Jurkat, Clone E6-1 (cell line): ENCODE measurements at regions not wholly inside any gene's neighbourhood (a gene's known extent, or its start where the extent isn't known, plus 50 kb on each side); places are given as distances from the start of the nearest gene placed in this dataset.

ENCODE experiments used
- DNase-seq: peaks from one replicate; pipeline ENCODE4 v3.0.0-alpha.2; 2011; ENCODE audit warnings: low read depth, low spot score
- H3K4me3 ChIP-seq: 2 replicates; pipeline ENCODE4 v1.5.1; 2011; ENCODE audit warnings: mild to moderate bottlenecking, low read length, control low read depth, moderate library complexity

GRCh38 chr15:38709196-38709595 is 144.6 kb upstream of the RASGRP1 start:
- no peak for DNase-seq

GRCh38 chr15:38714309-38715072 is 149.9 kb upstream of the RASGRP1 start:
- no peak overlapping the region for H3K4me3 ChIP-seq
- no peak for DNase-seq

More at GRCh38 chr15:38709196-38709595, 144.6 kb upstream of the RASGRP1 start:
- no peak overlapping the region for H3K4me3 ChIP-seq

- H3K4me3 ChIP-seq = no peak overlapping the region
- no peak for DNase-seq
Observed at GRCh38 chr15:38720893-38721567, 156.4 kb upstream of the RASGRP1 start.

GRCh38 chr15:38721568-38721945 is 156.9 kb upstream of the RASGRP1 start:
- no peak for DNase-seq
- no peak overlapping the region for H3K4me3 ChIP-seq

GRCh38 chr15:38722236-38722635 is 157.6 kb upstream of the RASGRP1 start:
- no peak for DNase-seq
- H3K4me3 ChIP-seq = no peak overlapping the region

GRCh38 chr15:38724827-38725226 is 160.2 kb upstream of the RASGRP1 start:
- no peak for DNase-seq
- no peak overlapping the region for H3K4me3 ChIP-seq

GRCh38 chr15:38726187-38726586 is 161.6 kb upstream of the RASGRP1 start:
- DNase-seq = no peak
- H3K4me3 ChIP-seq = no peak overlapping the region

- no peak overlapping the region for H3K4me3 ChIP-seq
- no peak for DNase-seq
Observed at GRCh38 chr15:38733331-38733730, 168.7 kb upstream of the RASGRP1 start.

- no peak overlapping the region for H3K4me3 ChIP-seq
- DNase-seq = no peak
Observed at GRCh38 chr15:38740206-38740605, 175.6 kb upstream of the RASGRP1 start.

GRCh38 chr15:38743147-38743546 is 178.5 kb upstream of the RASGRP1 start:
- no peak for DNase-seq
- no peak overlapping the region for H3K4me3 ChIP-seq

- no peak overlapping the region for H3K4me3 ChIP-seq
- no peak for DNase-seq
Observed at GRCh38 chr15:38745126-38745525, 180.5 kb upstream of the RASGRP1 start.

GRCh38 chr15:38745626-38746025 is 181.0 kb upstream of the RASGRP1 start:
- DNase-seq = no peak
- no peak overlapping the region for H3K4me3 ChIP-seq

- H3K4me3 ChIP-seq = no peak overlapping the region
- no peak for DNase-seq
Observed at GRCh38 chr15:38746211-38746610, 181.6 kb upstream of the RASGRP1 start.

- no peak overlapping the region for H3K4me3 ChIP-seq
- no peak for DNase-seq
Observed at GRCh38 chr15:38748710-38749109, 184.1 kb upstream of the RASGRP1 start.

- no peak for DNase-seq
- H3K4me3 ChIP-seq = no peak overlapping the region
Observed at GRCh38 chr15:38750786-38751185, 186.2 kb upstream of the RASGRP1 start.

GRCh38 chr15:38755718-38756117 is 191.1 kb upstream of the RASGRP1 start:
- no peak overlapping the region for H3K4me3 ChIP-seq
- DNase-seq = no peak

- no peak overlapping the region for H3K4me3 ChIP-seq
- DNase-seq = no peak
Observed at GRCh38 chr15:38756441-38756840, 191.8 kb upstream of the RASGRP1 start.

GRCh38 chr15:38758043-38758442 is 193.4 kb upstream of the RASGRP1 start:
- DNase-seq = no peak
- no peak overlapping the region for H3K4me3 ChIP-seq

- DNase-seq = no peak
Observed at GRCh38 chr15:38761681-38762080, 197.1 kb upstream of the RASGRP1 start.

GRCh38 chr15:38768970-38769369 is 204.4 kb upstream of the RASGRP1 start:
- no peak for DNase-seq

More at GRCh38 chr15:38761681-38762080, 197.1 kb upstream of the RASGRP1 start:
- H3K4me3 ChIP-seq = no peak overlapping the region

GRCh38 chr15:38769492-38769891 is 204.9 kb upstream of the RASGRP1 start:
- no peak overlapping the region for H3K4me3 ChIP-seq
- DNase-seq = no peak

More at GRCh38 chr15:38768970-38769369, 204.4 kb upstream of the RASGRP1 start:
- H3K4me3 ChIP-seq = no peak overlapping the region
